Trophoblast cell (in vitro differentiated cells and primary cell): ENCODE measurements at regions not wholly inside any gene's neighbourhood (a gene's known extent, or its start where the extent isn't known, plus 50 kb on each side); places are given as distances from the start of the nearest gene placed in this dataset.

Experiments used
- DNase-seq, 2 donors: peaks; one replicate each; pipeline ENCODE4 v3.0.0-alpha.2; 2016
- H2AFZ ChIP-seq: 2 replicates; pipeline ENCODE4 v1.6.1; 2013; ENCODE audit warnings: low read length, moderate library complexity, mild to moderate bottlenecking; ENCODE audit not compliant: insufficient read depth, poor library complexity
- H2AK5ac ChIP-seq: 2 replicates; pipeline ENCODE4 v1.6.1; 2013; ENCODE audit warnings: mild to moderate bottlenecking, low read length
- H2BK120ac ChIP-seq: 2 replicates; pipeline ENCODE4 v1.6.1; 2013; ENCODE audit warnings: low read length, mild to moderate bottlenecking, moderate library complexity; ENCODE audit not compliant: insufficient read depth, poor library complexity
- H2BK12ac ChIP-seq: 2 replicates; pipeline ENCODE4 v1.6.1; 2013; ENCODE audit warnings: mild to moderate bottlenecking, low read length, moderate library complexity
- H2BK5ac ChIP-seq: 2 replicates; pipeline ENCODE4 v1.6.1; 2013; ENCODE audit warnings: low read length, low read depth, moderate library complexity, mild to moderate bottlenecking; ENCODE audit not compliant: poor library complexity
- H3K14ac ChIP-seq: 2 replicates; pipeline ENCODE4 v1.6.1; 2013; ENCODE audit warnings: mild to moderate bottlenecking, low read length
- H3K18ac ChIP-seq: 2 replicates; pipeline ENCODE4 v1.6.1; 2013; ENCODE audit warnings: mild to moderate bottlenecking, low read length
- H3K23ac ChIP-seq: 2 replicates; pipeline ENCODE4 v1.6.1; 2013; ENCODE audit warnings: low read length
- H3K27ac ChIP-seq: 2 replicates; pipeline ENCODE4 v1.5.1; 2013; ENCODE audit warnings: low read depth, mild to moderate bottlenecking, inconsistent platforms, low read length, moderate library complexity
- H3K27me3 ChIP-seq: 2 replicates; pipeline ENCODE4 v1.6.1; 2013; ENCODE audit warnings: inconsistent platforms, mild to moderate bottlenecking, low read length, moderate library complexity; ENCODE audit not compliant: insufficient read depth
- H3K36me3 ChIP-seq, 2 experiments: 1 replicate in 1 of 2; 2 replicates in 1 of 2; pipeline ENCODE4 v1.6.1; 2013; ENCODE audit warnings: low read length in 2 of 2, mild to moderate bottlenecking in 2 of 2, moderate library complexity in 1 of 2; ENCODE audit not compliant: insufficient read depth in 2 of 2, control insufficient read depth in 1 of 2
- H3K4ac ChIP-seq: 2 replicates; pipeline ENCODE4 v1.6.1; 2013; ENCODE audit warnings: low read depth, mild to moderate bottlenecking, low read length, moderate library complexity
- H3K4me1 ChIP-seq, 2 experiments: 1 replicate in 1 of 2; 2 replicates in 1 of 2; pipeline ENCODE4 v1.6.1; 2013; ENCODE audit warnings: low read length in 2 of 2, mild to moderate bottlenecking in 2 of 2, moderate library complexity in 1 of 2; ENCODE audit not compliant: insufficient read depth in 2 of 2, control insufficient read depth in 1 of 2
- H3K4me2 ChIP-seq: 2 replicates; pipeline ENCODE4 v1.6.1; 2013; ENCODE audit warnings: inconsistent platforms, mild to moderate bottlenecking, low read length, moderate library complexity
- H3K4me3 ChIP-seq: 2 replicates; pipeline ENCODE4 v1.5.1; 2013; ENCODE audit warnings: mild to moderate bottlenecking, low read depth, low read length, inconsistent platforms
- H3K79me1 ChIP-seq: one replicate; pipeline ENCODE4 v1.6.1; 2013; ENCODE audit warnings: low read length
- H3K79me2 ChIP-seq: 2 replicates; pipeline ENCODE4 v1.6.1; 2013; ENCODE audit warnings: low read length, mild to moderate bottlenecking; ENCODE audit not compliant: control insufficient read depth, insufficient read depth, poor library complexity
- H3K9ac ChIP-seq: 2 replicates; pipeline ENCODE4 v1.6.1; 2013; ENCODE audit warnings: mild to moderate bottlenecking, low read length
- H3K9me3 ChIP-seq: 2 replicates; pipeline ENCODE4 v1.6.1; 2013; ENCODE audit warnings: low read depth, mild to moderate bottlenecking, control low read depth, inconsistent platforms, low read length; ENCODE audit not compliant: insufficient read depth
- H4K12ac ChIP-seq: 2 replicates; pipeline ENCODE4 v1.6.1; 2013; ENCODE audit warnings: low read depth, mild to moderate bottlenecking, low read length, moderate library complexity
- H4K8ac ChIP-seq: 2 replicates; pipeline ENCODE4 v1.6.1; 2013; ENCODE audit warnings: low read depth, mild to moderate bottlenecking, low read length, moderate library complexity
- H4K91ac ChIP-seq: one replicate; pipeline ENCODE4 v1.6.1; 2013; ENCODE audit warnings: low read depth, mild to moderate bottlenecking, low read length, moderate library complexity
- WGBS: extraction: QIAGEN DNeasy Blood & Tissue Kit; methylation state at CpG from one replicate; pipeline ENCODE4 v1.1.7; 2013; ENCODE audit warnings: missing lambda C conversion rate; ENCODE audit not compliant: insufficient read length, insufficient coverage; ENCODE audit errors: extremely low coverage; 5-methylcytosine and 5-hydroxymethylcytosine counted together

DNA sequence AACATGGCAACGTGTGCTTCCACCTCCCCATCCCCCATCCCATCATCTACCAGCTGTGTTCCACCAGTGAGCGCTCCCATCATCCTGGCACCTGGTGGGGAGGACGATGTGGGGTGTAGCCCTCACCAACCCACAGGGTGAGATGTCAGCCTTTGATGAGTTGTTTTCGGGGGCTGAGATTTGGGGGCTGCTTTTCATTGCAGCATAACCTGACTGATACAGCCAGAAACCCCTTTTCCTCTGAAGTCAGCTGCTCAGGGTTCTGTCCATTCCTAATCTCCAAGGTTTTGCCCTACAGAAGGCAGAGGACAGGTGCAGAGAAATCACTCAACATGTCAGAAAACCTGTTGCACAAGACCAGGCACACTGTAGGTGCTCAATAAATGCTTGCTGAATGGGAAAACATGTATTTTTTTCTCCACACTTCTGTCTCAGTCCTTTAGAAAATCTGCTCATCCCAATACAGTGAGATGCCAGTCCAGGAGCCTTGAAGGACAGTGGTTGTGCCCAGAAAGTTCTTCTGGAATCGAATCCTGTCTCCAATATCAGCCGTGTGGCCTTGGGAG is 239.8 kb downstream of the RBM19 start:
- no peaks in the 10 kb centered on the region for H3K79me2 ChIP-seq
- H2AK5ac ChIP-seq, result no peak overlapping the region
- H4K8ac ChIP-seq, result no peak overlapping the region
- no peaks in the 10 kb centered on the region for H3K79me1 ChIP-seq
- H3K4me2 ChIP-seq, result no peak overlapping the region
- peaks cover 7% of the 10 kb centered on the region for H3K9me3 ChIP-seq
- H2BK12ac ChIP-seq, result no peak overlapping the region
- no peak overlapping the region for H2AFZ ChIP-seq
- peaks cover 4% of the 10 kb centered on the region in 2 experiments for H3K4me1 ChIP-seq
- H3K36me3 ChIP-seq, result no peaks in the 10 kb centered on the region
- no peak overlapping the region for H3K4ac ChIP-seq
- no peak overlapping the region for H3K18ac ChIP-seq
- H3K14ac ChIP-seq, result no peak overlapping the region
- H3K27ac ChIP-seq, result no peak overlapping the region
- no peak overlapping the region for H4K12ac ChIP-seq
- no peak overlapping the region for H2BK120ac ChIP-seq
- H3K9ac ChIP-seq, result no peak overlapping the region
- no peak overlapping the region for H3K23ac ChIP-seq
- no peak overlapping the region for H4K91ac ChIP-seq
- no peak for DNase-seq
- H2BK5ac ChIP-seq, result no peak overlapping the region
- H3K4me3 ChIP-seq, result no peak overlapping the region
- H3K27me3 ChIP-seq, result no peaks in the 10 kb centered on the region
- no CpG with 5 or more reads among the region's 6 CpGs for WGBS

DNA sequence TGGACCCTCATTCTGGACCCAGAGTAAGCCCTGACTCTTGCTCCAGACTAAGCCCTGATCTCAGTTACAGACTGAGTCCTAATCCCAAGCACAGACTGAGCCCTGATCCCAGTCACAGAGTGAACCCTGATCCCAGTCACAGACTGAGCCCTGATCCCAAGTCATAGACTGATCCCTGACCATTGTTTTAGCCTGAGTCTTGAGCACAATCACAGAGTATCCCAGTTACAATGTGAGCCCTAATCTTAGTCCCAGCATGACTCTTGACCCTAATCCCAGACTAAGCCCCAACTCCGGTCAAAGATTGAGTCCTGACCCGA is 240.6 kb downstream of the RBM19 start:
- H3K4me2 ChIP-seq, result no peak overlapping the region
- peaks cover 7% of the 10 kb centered on the region for H3K9me3 ChIP-seq
- H3K36me3 ChIP-seq, result no peaks in the 10 kb centered on the region
- no peaks in the 10 kb centered on the region for H3K79me2 ChIP-seq
- H2AFZ ChIP-seq, result no peak overlapping the region
- peaks cover 4% of the 10 kb centered on the region in 2 experiments for H3K4me1 ChIP-seq
- H2BK120ac ChIP-seq, result no peak overlapping the region
- no peaks in the 10 kb centered on the region for H3K79me1 ChIP-seq
- H4K8ac ChIP-seq, result no peak overlapping the region
- no peak overlapping the region for H3K27ac ChIP-seq
- no peak for DNase-seq
- no peak overlapping the region for H3K4me3 ChIP-seq
- WGBS, result no CpG with 5 or more reads among the region's 2 CpGs
- no peaks in the 10 kb centered on the region for H3K27me3 ChIP-seq
- H3K4ac ChIP-seq, result no peak overlapping the region
- H3K18ac ChIP-seq, result no peak overlapping the region
- H3K14ac ChIP-seq, result no peak overlapping the region
- no peak overlapping the region for H4K12ac ChIP-seq
- H2AK5ac ChIP-seq, result no peak overlapping the region
- H2BK5ac ChIP-seq, result no peak overlapping the region
- no peak overlapping the region for H3K23ac ChIP-seq
- H2BK12ac ChIP-seq, result no peak overlapping the region
- no peak overlapping the region for H4K91ac ChIP-seq
- no peak overlapping the region for H3K9ac ChIP-seq

- Histone ChIP-seq H3K79me2 (no peaks in the 10 kb centered on the region), H4K8ac (no peak overlapping the region), H4K91ac (no peak overlapping the region), H3K36me3 (no peaks in the 10 kb centered on the region), H2BK5ac (no peak overlapping the region), H2BK12ac (no peak overlapping the region), H2BK120ac (no peak overlapping the region), H4K12ac (no peak overlapping the region), H3K18ac (no peak overlapping the region), H2AFZ (no peak overlapping the region), H2AK5ac (no peak overlapping the region), H3K9me3 (peaks cover 7% of the 10 kb centered on the region), H3K9ac (no peak overlapping the region), H3K4ac (no peak overlapping the region), H3K23ac (no peak overlapping the region), H3K27ac (no peak overlapping the region), H3K79me1 (no peaks in the 10 kb centered on the region), H3K4me3 (no peak overlapping the region), H3K27me3 (no peaks in the 10 kb centered on the region), H3K14ac (no peak overlapping the region), H3K4me2 (no peak overlapping the region), H3K4me1 (peaks cover 4% of the 10 kb centered on the region in 2 experiments)
- no peak for DNase-seq
- no CpG with 5 or more reads among the region's 34 CpGs for WGBS
Measured at GRCh38 chr12:113724794-113725556, 241.2 kb downstream of the RBM19 start.

DNA sequence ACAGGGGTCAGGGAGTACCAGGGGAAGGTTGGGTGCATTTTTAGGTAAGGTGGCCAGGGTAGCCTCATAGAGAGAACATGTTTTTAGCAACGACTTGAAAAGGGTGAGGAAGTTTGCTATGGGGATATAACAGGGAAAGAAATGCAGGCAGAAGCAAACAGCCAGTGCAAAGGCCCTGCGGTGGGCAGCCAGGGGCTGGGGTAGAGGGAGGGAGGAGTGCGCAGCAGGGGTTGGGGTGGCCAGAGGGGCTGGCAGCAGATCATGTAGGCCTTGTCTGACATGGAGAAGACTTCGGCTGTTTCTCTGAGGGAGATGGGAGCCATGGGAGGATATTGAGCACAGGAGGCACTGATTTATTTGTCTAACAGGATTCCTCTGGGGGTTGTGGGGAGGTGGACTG is 242.5 kb downstream of the RBM19 start:
- no peak overlapping the region for H4K91ac ChIP-seq
- no peak overlapping the region for H2BK5ac ChIP-seq
- no peak overlapping the region for H4K8ac ChIP-seq
- H3K23ac ChIP-seq, result no peak overlapping the region
- no peak overlapping the region for H3K4me3 ChIP-seq
- H3K9ac ChIP-seq, result no peak overlapping the region
- H3K79me1 ChIP-seq, result no peaks in the 10 kb centered on the region
- no peaks in the 10 kb centered on the region for H3K27me3 ChIP-seq
- H4K12ac ChIP-seq, result no peak overlapping the region
- H3K9me3 ChIP-seq, result peaks cover 7% of the 10 kb centered on the region
- H3K4ac ChIP-seq, result no peak overlapping the region
- no peak overlapping the region for H3K18ac ChIP-seq
- no peak overlapping the region for H2BK12ac ChIP-seq
- no peak overlapping the region for H3K27ac ChIP-seq
- no peak overlapping the region for H2AFZ ChIP-seq
- H3K79me2 ChIP-seq, result no peaks in the 10 kb centered on the region
- no peak overlapping the region for H2BK120ac ChIP-seq
- H3K4me1 ChIP-seq, result peaks cover 4% of the 10 kb centered on the region in 2 experiments
- H2AK5ac ChIP-seq, result no peak overlapping the region
- no peak for DNase-seq
- no peak overlapping the region for H3K14ac ChIP-seq
- no peak overlapping the region for H3K4me2 ChIP-seq
- WGBS, result no CpG with 5 or more reads among the region's 4 CpGs
- no peaks in the 10 kb centered on the region for H3K36me3 ChIP-seq
